ENCODE measurements at regions not wholly inside any gene's neighbourhood (a gene's known extent, or its start where the extent isn't known, plus 50 kb on each side); places are given as distances from the start of the nearest gene placed in this dataset.

DNA sequence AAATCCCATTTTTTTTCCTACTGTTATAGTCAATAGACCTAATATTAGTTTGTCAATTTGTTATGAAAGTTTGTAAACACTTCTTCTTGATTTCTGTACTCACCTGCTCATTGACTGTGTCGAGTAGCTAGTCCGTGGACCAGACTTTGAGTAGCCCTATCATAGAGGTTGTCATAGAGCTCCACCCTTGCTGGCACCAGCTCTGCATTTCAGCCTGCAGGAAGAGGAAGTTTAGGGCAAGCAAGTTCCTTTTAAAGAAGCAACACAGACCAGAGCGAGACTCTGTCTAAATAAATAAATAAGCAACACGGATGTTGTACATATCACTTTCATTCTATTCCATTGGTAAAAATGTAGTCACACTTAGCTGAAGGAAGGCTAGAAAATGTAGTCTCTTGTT, 74.0 kb downstream of the MCFD2 start (continued):
- TF ChIP-seq, protein P1, sequence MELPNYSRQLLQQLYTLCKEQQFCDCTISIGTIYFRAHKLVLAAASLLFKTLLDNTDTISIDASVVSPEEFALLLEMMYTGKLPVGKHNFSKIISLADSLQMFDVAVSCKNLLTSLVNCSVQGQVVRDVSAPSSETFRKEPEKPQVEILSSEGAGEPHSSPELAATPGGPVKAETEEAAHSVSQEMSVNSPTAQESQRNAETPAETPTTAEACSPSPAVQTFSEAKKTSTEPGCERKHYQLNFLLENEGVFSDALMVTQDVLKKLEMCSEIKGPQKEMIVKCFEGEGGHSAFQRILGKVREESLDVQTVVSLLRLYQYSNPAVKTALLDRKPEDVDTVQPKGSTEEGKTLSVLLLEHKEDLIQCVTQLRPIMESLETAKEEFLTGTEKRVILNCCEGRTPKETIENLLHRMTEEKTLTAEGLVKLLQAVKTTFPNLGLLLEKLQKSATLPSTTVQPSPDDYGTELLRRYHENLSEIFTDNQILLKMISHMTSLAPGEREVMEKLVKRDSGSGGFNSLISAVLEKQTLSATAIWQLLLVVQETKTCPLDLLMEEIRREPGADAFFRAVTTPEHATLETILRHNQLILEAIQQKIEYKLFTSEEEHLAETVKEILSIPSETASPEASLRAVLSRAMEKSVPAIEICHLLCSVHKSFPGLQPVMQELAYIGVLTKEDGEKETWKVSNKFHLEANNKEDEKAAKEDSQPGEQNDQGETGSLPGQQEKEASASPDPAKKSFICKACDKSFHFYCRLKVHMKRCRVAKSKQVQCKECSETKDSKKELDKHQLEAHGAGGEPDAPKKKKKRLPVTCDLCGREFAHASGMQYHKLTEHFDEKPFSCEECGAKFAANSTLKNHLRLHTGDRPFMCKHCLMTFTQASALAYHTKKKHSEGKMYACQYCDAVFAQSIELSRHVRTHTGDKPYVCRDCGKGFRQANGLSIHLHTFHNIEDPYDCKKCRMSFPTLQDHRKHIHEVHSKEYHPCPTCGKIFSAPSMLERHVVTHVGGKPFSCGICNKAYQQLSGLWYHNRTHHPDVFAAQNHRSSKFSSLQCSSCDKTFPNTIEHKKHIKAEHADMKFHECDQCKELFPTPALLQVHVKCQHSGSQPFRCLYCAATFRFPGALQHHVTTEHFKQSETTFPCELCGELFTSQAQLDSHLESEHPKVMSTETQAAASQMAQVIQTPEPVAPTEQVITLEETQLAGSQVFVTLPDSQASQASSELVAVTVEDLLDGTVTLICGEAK (IDR thresholded peaks at IDR 0.05) = no peak
- TF ChIP-seq, protein P1 (CRISPR knock-in tag; IDR thresholded peaks at IDR 0.05) = no peak
- no peak for TF ChIP-seq ZNF775 (CRISPR knock-in tag; IDR thresholded peaks at IDR 0.05; ENCODE audit: borderline replicate concordance)
- no peak for TF ChIP-seq ZNF484 (CRISPR knock-in tag; IDR thresholded peaks at IDR 0.05; ENCODE audit: borderline replicate concordance, low read depth)
- no peak for TF ChIP-seq JUND (CRISPR knock-in tag; IDR thresholded peaks at IDR 0.05)
- no peak for TF ChIP-seq TEAD2 (CRISPR knock-in tag; IDR thresholded peaks at IDR 0.05)
- no peak for TF ChIP-seq DMAP1 (CRISPR knock-in tag; IDR thresholded peaks at IDR 0.05)
- no peak for TF ChIP-seq U2AF2 (IDR thresholded peaks at IDR 0.05; ENCODE audit: low read depth, low read length)

All from HepG2 (cell line).